ENCODE measurements at regions not wholly inside any gene's neighbourhood (a gene's known extent, or its start where the extent isn't known, plus 50 kb on each side); places are given as distances from the start of the nearest gene placed in this dataset.

DNA sequence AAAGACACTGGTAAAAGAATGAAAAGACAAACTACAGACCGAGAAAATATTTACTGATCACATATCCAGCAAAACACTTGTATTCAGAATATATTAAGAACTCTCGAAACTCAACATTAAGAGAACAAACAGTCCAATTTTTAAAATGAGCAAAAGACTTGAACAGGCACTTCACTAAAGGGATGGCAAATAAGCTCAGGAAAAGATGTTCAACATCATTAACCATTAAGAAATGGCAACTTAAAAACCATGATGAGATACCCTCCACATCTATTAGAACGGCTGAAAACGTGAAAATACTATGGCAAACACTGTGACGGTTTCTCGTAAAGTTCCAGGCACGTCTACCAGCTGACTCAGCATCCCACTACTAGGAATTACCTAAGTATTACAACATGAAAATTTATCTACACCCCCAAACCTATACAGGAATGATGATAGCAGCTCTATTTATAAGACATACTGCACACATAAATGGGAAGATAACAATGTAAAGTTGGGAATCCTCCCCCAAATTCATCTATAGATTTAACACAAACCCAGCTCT is 86.1 kb upstream of the PROK2 start:
- TF ChIP-seq POLR2A (IDR thresholded peaks at IDR 0.05) = no peak
- no peaks in the 10 kb centered on the region for H3K36me3 ChIP-seq
- DNase-seq = no peak
- no peak overlapping the region for H3K27ac ChIP-seq
- H3K27me3 ChIP-seq = no peaks in the 10 kb centered on the region
- intact Hi-C loops (cut with DNase I; ENCODE audit: low total_unique reads) = loop anchor here (10.0 kb wide), 1 partner anchor 954 kb away; no protein-coding TSS in a partner anchor
- no peaks in the 10 kb centered on the region for H3K9me3 ChIP-seq
- H3K4me3 ChIP-seq = no peak overlapping the region
- no peaks in the 10 kb centered on the region for H3K4me1 ChIP-seq

- Histone ChIP-seq H3K36me3 (no peaks in the 10 kb centered on the region), H3K9me3 (no peaks in the 10 kb centered on the region), H3K4me1 (no peaks in the 10 kb centered on the region), H3K27me3 (no peaks in the 10 kb centered on the region), H3K4me3 (no peak overlapping the region), H3K27ac (no peak overlapping the region)
- intact Hi-C loops (cut with DNase I; ENCODE audit: low total_unique reads) = no loop called here
- no peak for TF ChIP-seq POLR2A (IDR thresholded peaks at IDR 0.05)
- TF ChIP-seq CTCF (IDR thresholded peaks at IDR 0.05) = no peak
- DNase-seq = no peak
These were observed 83.9 kb upstream of the PROK2 start for GRCh38 chr3:71868876-71869275.

GRCh38 chr3:71865727-71866126 is 80.8 kb upstream of the PROK2 start:
- no peak for DNase-seq
- no peaks in the 10 kb centered on the region for H3K4me1 ChIP-seq
- no peaks in the 10 kb centered on the region for H3K9me3 ChIP-seq
- no peak overlapping the region for H3K4me3 ChIP-seq
- TF ChIP-seq POLR2A (IDR thresholded peaks at IDR 0.05) = no peak
- TF ChIP-seq CTCF (IDR thresholded peaks at IDR 0.05) = no peak
- intact Hi-C loops (cut with DNase I; ENCODE audit: low total_unique reads) = no loop called here
- no peak overlapping the region for H3K27ac ChIP-seq
- no peaks in the 10 kb centered on the region for H3K36me3 ChIP-seq
- H3K27me3 ChIP-seq = no peaks in the 10 kb centered on the region

DNA sequence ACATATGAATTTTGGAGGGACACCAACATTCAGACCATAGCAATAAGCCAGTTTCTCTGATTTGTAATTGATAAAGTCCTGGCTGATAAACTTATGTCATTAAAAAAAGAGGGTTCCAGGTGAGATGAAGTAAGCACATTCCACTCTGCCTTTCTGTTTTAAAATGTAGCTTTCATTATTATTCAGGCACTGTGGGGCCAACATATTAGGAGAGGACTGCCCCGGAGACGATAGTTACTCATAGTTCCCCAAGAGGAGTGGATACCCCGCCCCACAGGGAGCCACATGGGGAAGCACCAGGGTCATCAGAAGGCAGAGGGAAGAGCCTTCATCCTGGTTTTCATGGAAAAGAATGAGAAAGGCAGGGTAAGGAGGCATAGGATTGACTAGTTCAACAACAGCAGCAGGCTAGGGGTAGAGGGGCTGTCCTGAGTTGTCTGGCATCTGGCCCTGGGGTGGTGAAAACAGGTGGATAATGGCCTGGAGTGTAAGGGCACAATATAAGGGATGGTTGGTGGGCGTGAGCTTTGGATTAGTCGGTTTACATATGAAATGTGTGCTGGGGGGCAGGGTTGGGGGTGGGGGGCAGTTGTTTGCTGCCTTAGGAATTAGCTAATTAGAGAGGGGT is 78.7 kb upstream of the PROK2 start:
- TF ChIP-seq CTCF (IDR thresholded peaks at IDR 0.05) (no peak), POLR2A (IDR thresholded peaks at IDR 0.05) (no peak)
- no peak for DNase-seq
- no peaks in the 10 kb centered on the region for H3K4me1 ChIP-seq
- H3K27ac ChIP-seq = no peak overlapping the region
- no peaks in the 10 kb centered on the region for H3K9me3 ChIP-seq
- H3K36me3 ChIP-seq = no peaks in the 10 kb centered on the region
- H3K4me3 ChIP-seq = no peak overlapping the region
- intact Hi-C loops (cut with DNase I; ENCODE audit: low total_unique reads) = no loop called here
- no peaks in the 10 kb centered on the region for H3K27me3 ChIP-seq

GRCh38 chr3:71862371-71863140 is 77.6 kb upstream of the PROK2 start:
- no peaks in the 10 kb centered on the region for H3K27me3 ChIP-seq
- intact Hi-C loops (cut with DNase I; ENCODE audit: low total_unique reads) = no loop called here
- H3K4me3 ChIP-seq = no peak overlapping the region
- H3K36me3 ChIP-seq = no peaks in the 10 kb centered on the region
- no peak for TF ChIP-seq POLR2A (IDR thresholded peaks at IDR 0.05)
- TF ChIP-seq CTCF (IDR thresholded peaks at IDR 0.05) = no peak
- H3K4me1 ChIP-seq = no peaks in the 10 kb centered on the region
- H3K27ac ChIP-seq = no peak overlapping the region
- DNase-seq = no peak
- H3K9me3 ChIP-seq = no peaks in the 10 kb centered on the region
